Keratinocyte (primary cell): ENCODE measurements at regions not wholly inside any gene's neighbourhood (a gene's known extent, or its start where the extent isn't known, plus 50 kb on each side); places are given as distances from the start of the nearest gene placed in this dataset.

Experiments
- DNase-seq: peaks from one replicate; pipeline ENCODE4 v3.0.0-alpha.2; 2011; ENCODE audit warnings: low read depth, missing footprints, low spot score
- FAIRE-seq: peaks from 2 replicates; lab custom pipeline; 2011; peaks lifted over from hg19 to GRCh38; lab: Jason Lieb, UNC
- H2AFZ ChIP-seq: 2 replicates; pipeline ENCODE4 v1.6.0; 2012; ENCODE audit warnings: low read length, control low read depth, inconsistent platforms; ENCODE audit not compliant: control insufficient read depth
- H3K27ac ChIP-seq: 2 replicates; pipeline ENCODE4 v1.5.1; 2011; ENCODE audit warnings: low read length; ENCODE audit not compliant: control insufficient read depth, insufficient read depth
- H3K27me3 ChIP-seq: 3 replicates; pipeline ENCODE4 v1.6.0; 2011; ENCODE audit warnings: low read length; ENCODE audit not compliant: control insufficient read depth, insufficient read depth; ENCODE audit errors: extremely low read depth
- H3K36me3 ChIP-seq, 2 experiments: 2 replicates in 1 of 2; 3 replicates in 1 of 2; pipeline ENCODE4 v1.5.1; 2011; ENCODE audit warnings: low read length in 2 of 2, mild to moderate bottlenecking in 1 of 2; ENCODE audit not compliant: control insufficient read depth in 2 of 2, insufficient read depth in 2 of 2; ENCODE audit errors: extremely low read depth in 1 of 2
- H3K4me1 ChIP-seq: 3 replicates; pipeline ENCODE4 v1.5.1; 2011; ENCODE audit warnings: low read length; ENCODE audit not compliant: control insufficient read depth, insufficient read depth; ENCODE audit errors: extremely low read depth
- H3K4me2 ChIP-seq: 3 replicates; pipeline ENCODE4 v1.6.0; 2011; ENCODE audit warnings: low read depth, low read length; ENCODE audit not compliant: control insufficient read depth, insufficient read depth; ENCODE audit errors: extremely low read depth
- H3K4me3 ChIP-seq, 3 experiments: fragments of 200-600 bp in 1 of 3; sonication (generic) in 1 of 3; 2 replicates in 2 of 3; 3 replicates in 1 of 3; pipeline ENCODE4 v1.5.1; 2011 to 2016; ENCODE audit warnings: low read length in 3 of 3, mild to moderate bottlenecking in 3 of 3, control low read depth in 2 of 3, inconsistent platforms in 1 of 3, low read depth in 1 of 3, mixed read lengths in 1 of 3, mixed run types in 1 of 3, moderate library complexity in 1 of 3; ENCODE audit not compliant: control insufficient read depth in 2 of 3, insufficient read depth in 2 of 3; ENCODE audit errors: extremely low read depth in 1 of 3
- H3K79me2 ChIP-seq: 2 replicates; pipeline ENCODE4 v1.6.0; 2012; ENCODE audit warnings: low read length; ENCODE audit not compliant: control insufficient read depth, insufficient read depth
- H3K9ac ChIP-seq: 3 replicates; pipeline ENCODE4 v1.6.0; 2011; ENCODE audit warnings: low read length; ENCODE audit not compliant: control insufficient read depth, insufficient read depth; ENCODE audit errors: extremely low read depth
- H3K9me1 ChIP-seq: 3 replicates; pipeline ENCODE4 v1.6.0; 2011; ENCODE audit warnings: low read length; ENCODE audit not compliant: control insufficient read depth, insufficient read depth; ENCODE audit errors: extremely low read depth
- H3K9me3 ChIP-seq: 2 replicates; pipeline ENCODE4 v1.5.1; 2012; ENCODE audit warnings: low read depth, low read length; ENCODE audit not compliant: control insufficient read depth
- H4K20me1 ChIP-seq: 3 replicates; pipeline ENCODE4 v1.6.0; 2011; ENCODE audit warnings: low read length; ENCODE audit not compliant: control insufficient read depth, insufficient read depth; ENCODE audit errors: extremely low read depth
- CTCF ChIP-seq, 3 experiments: IDR thresholded peaks in 1 of 3; conservative IDR thresholded peaks in 1 of 3; optimal IDR thresholded peaks in 1 of 3; 2 replicates in 2 of 3; 3 replicates in 1 of 3; pipeline versions ENCODE3 to v1.5.1; 2011; ENCODE audit warnings: low read length in 3 of 3, mild to moderate bottlenecking in 3 of 3, moderate library complexity in 2 of 3, control low read depth in 1 of 3, inconsistent platforms in 1 of 3; ENCODE audit not compliant: insufficient read depth in 2 of 3; ENCODE audit errors: extremely low read depth in 1 of 3
- EZH2 ChIP-seq: IDR thresholded peaks from one replicate; pipeline ENCODE4 v1.6.1; 2012; ENCODE audit warnings: inconsistent platforms, mild to moderate bottlenecking, low read length, moderate library complexity
- dilution Hi-C: fragments of 300-500 bp; cut with MboI; formaldehyde crosslinking; loops from one replicate; pipeline ENCODE4 v1.7.0; 2020; ENCODE audit warnings: low sequenced_read_pairs; ENCODE audit not compliant: extremely low pct_ligation_motif_present

DNA sequence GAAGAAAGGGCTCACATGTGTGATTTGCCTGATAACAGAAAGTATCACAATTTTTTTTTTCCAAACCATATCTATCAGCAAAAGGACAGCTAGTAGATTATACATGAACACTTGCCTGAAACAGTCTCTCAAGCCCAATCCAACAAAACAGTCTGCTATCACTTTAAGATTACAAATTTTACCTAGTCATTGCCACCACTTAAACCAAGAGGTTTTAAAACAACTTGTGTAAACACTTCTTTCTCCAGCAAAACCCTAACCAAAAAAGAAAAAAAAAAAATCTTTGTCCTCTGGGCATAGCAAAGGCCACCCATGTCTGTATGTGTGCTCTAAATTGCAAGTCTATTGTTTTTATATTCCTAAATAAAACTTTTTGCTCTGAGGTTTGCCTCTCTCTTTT, 1568.4 kb downstream of the GRIK2 start:
- Histone ChIP-seq H3K4me1 (no peaks in the 10 kb centered on the region), H3K9me3 (no peaks in the 10 kb centered on the region), H3K27me3 (no peaks in the 10 kb centered on the region), H3K4me3 (no peak overlapping the region), H3K4me2 (no peak overlapping the region), H3K36me3 (no peaks in the 10 kb centered on the region), H3K9ac (no peak overlapping the region), H3K27ac (no peak overlapping the region), H3K79me2 (no peaks in the 10 kb centered on the region), H4K20me1 (no peaks in the 10 kb centered on the region), H2AFZ (no peak overlapping the region), H3K9me1 (no peaks in the 10 kb centered on the region)
- dilution Hi-C loops, result no loop called here
- FAIRE-seq (no peak), DNase-seq (no peak)
- TF ChIP-seq EZH2, result no peak
- no peak for TF ChIP-seq CTCF (optimal IDR thresholded peaks at IDR 0.05 in 1 of 3, IDR thresholded peaks at IDR 0.05 in 1 of 3, conservative IDR thresholded peaks at IDR 0.05 in 1 of 3; ENCODE audit: extremely low read depth in 1 of 3, insufficient read depth in 2 of 3, low read length in 3 of 3)

DNA sequence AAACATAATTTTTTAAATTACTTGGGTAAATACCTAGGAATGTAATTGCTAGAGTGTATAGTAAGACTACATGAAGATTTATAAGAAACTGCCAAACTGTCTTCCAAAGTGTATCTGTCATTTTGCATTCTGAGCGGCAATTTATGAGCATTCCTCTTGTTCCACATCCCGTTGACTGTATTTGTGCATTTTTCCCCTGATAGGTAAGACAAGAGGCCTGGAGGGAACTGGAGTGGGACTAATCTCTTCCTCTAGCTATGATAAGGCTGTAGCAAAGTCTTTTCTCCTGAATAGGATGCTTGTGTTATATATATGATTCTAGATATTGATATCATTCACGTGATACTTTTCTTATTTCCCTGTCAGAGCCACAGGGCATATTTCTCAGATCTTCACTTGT, 1557.5 kb downstream of the GRIK2 start:
- H3K4me3 ChIP-seq, result no peak overlapping the region
- H3K9ac ChIP-seq, result no peak overlapping the region
- dilution Hi-C loops, result no loop called here
- H3K9me1 ChIP-seq, result no peaks in the 10 kb centered on the region
- H3K9me3 ChIP-seq, result no peaks in the 10 kb centered on the region
- no peaks in the 10 kb centered on the region for H4K20me1 ChIP-seq
- TF ChIP-seq EZH2, result no peak
- no peak for TF ChIP-seq CTCF (optimal IDR thresholded peaks at IDR 0.05 in 1 of 3, IDR thresholded peaks at IDR 0.05 in 1 of 3, conservative IDR thresholded peaks at IDR 0.05 in 1 of 3; ENCODE audit: extremely low read depth in 1 of 3, insufficient read depth in 2 of 3, low read length in 3 of 3)
- no peaks in the 10 kb centered on the region for H3K4me1 ChIP-seq
- H3K27ac ChIP-seq, result no peak overlapping the region
- H3K27me3 ChIP-seq, result no peaks in the 10 kb centered on the region
- H3K79me2 ChIP-seq, result no peaks in the 10 kb centered on the region
- no peaks in the 10 kb centered on the region for H3K36me3 ChIP-seq
- no peak overlapping the region for H3K4me2 ChIP-seq
- DNase-seq (no peak), FAIRE-seq (no peak)
- no peak overlapping the region for H2AFZ ChIP-seq
